Ovary (tissue), 7 donors: ENCODE measurements at regions not wholly inside any gene's neighbourhood (a gene's known extent, or its start where the extent isn't known, plus 50 kb on each side); places are given as distances from the start of the nearest gene placed in this dataset.

Experiments used
- DNase-seq, 5 donors: peaks; one replicate each; pipeline ENCODE4 v3.0.0-alpha.2; 2019 to 2020
- H3K27ac ChIP-seq, 2 donors: fragments of 200-600 bp; one replicate each; pipeline versions ENCODE4 v1.5.1 to v1.8.0; 2019 to 2022
- H3K27me3 ChIP-seq: fragments of 200-600 bp; one replicate; pipeline ENCODE4 v1.8.0; 2022
- H3K36me3 ChIP-seq: fragments of 200-600 bp; sonication (generic); one replicate; pipeline ENCODE4 v1.5.1; 2019
- H3K4me1 ChIP-seq: one replicate; pipeline ENCODE4 v1.8.1; 2013; ENCODE audit warnings: mild to moderate bottlenecking, moderate library complexity; ENCODE audit not compliant: insufficient read depth
- H3K4me3 ChIP-seq: fragments of 200-600 bp; sonication (generic); one replicate; pipeline ENCODE4 v1.5.1; 2017
- H3K9me3 ChIP-seq, 2 donors: fragments of 200-600 bp in 1 of 2; sonication (generic) in 1 of 2; one replicate each; pipeline versions ENCODE4 v1.5.1 to v1.8.1; 2013 to 2019; ENCODE audit warnings: mild to moderate bottlenecking in 1 of 2, moderate library complexity in 1 of 2
- EP300 ChIP-seq: sonication (generic); formaldehyde crosslinking; IDR thresholded peaks from one replicate; pipeline ENCODE4 v1.6.1; 2017; ENCODE audit warnings: antibody characterized with exemption
- POLR2A ChIP-seq: fragments of 450-650 bp; IDR thresholded peaks from one replicate; pipeline ENCODE4 v1.6.1; 2017; ENCODE audit warnings: antibody characterized with exemption, mild to moderate bottlenecking, moderate library complexity
- WGBS, 3 donors: extraction: QIAGEN DNeasy Blood & Tissue Kit in 1 of 3; methylation state at CpG; one replicate each; pipeline versions ENCODE4 v1.1.5 to v1.1.7; 2013 to 2017; 5-methylcytosine and 5-hydroxymethylcytosine counted together
- intact Hi-C, 4 donors: fragments of 100-400 bp; cut with DNase I; formaldehyde crosslinking; loops; one replicate each; pipeline versions ENCODE4 v1.11.0 to v1.15.1; 2022 to 2023
- TF ChIP-seq, protein P1 (sequence below), 3 donors: fragments of 450-650 bp in 2 of 3; fragments of 200-600 bp in 1 of 3; IDR thresholded peaks; one replicate each; pipeline versions ENCODE4 v1.5.1 to v1.8.0; 2016 to 2022; ENCODE audit warnings: antibody characterized with exemption in 3 of 3, mild to moderate bottlenecking in 1 of 3
- donor health status: DM: no; HTN: no; CAD: no; lungs with moderate emphysema.
- donor health status: DM: no; HTN: no; CAD: no.
- donor health status: Bipolar disorder and iron deficiency.
- donor health status: DM: no; HTN: no; CAD: no.
- donor health status: DM: yes; HTN: yes; CAD: no.

DNA sequence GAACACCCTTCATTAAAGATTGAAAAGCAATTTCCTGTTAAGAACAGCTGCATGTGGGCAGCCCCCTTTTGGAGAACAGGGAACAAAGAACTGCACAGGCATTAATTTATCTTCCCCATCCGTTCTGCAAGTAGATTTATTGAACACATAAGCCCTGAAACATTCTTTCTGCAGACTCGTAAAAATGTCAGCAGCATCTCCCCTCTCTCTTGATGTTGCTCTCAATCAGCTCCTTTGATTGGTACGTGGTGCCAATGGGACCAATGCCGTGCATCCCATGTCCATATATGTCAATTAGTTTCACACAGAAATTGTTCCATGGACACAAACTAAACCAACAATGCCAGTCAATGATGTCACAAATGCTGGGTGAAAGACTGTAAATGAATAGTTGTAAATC is 228.5 kb upstream of the RASGEF1B start:
- DNase-seq = no peak
- intact Hi-C loops = no loop called here
- TF ChIP-seq EP300 = no peak
- TF ChIP-seq, protein P1, sequence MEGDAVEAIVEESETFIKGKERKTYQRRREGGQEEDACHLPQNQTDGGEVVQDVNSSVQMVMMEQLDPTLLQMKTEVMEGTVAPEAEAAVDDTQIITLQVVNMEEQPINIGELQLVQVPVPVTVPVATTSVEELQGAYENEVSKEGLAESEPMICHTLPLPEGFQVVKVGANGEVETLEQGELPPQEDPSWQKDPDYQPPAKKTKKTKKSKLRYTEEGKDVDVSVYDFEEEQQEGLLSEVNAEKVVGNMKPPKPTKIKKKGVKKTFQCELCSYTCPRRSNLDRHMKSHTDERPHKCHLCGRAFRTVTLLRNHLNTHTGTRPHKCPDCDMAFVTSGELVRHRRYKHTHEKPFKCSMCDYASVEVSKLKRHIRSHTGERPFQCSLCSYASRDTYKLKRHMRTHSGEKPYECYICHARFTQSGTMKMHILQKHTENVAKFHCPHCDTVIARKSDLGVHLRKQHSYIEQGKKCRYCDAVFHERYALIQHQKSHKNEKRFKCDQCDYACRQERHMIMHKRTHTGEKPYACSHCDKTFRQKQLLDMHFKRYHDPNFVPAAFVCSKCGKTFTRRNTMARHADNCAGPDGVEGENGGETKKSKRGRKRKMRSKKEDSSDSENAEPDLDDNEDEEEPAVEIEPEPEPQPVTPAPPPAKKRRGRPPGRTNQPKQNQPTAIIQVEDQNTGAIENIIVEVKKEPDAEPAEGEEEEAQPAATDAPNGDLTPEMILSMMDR (IDR thresholded peaks at IDR 0.05) = no peak
- no peaks in the 10 kb centered on the region for H3K9me3 ChIP-seq
- no peak overlapping the region for H3K27ac ChIP-seq
- WGBS, 3 donors = 78 to 82% (median 79%) methylated on average over 4 of the region's 4 CpGs
- no peak overlapping the region for H3K4me3 ChIP-seq
- no peaks in the 10 kb centered on the region for H3K4me1 ChIP-seq
- no peaks in the 10 kb centered on the region for H3K36me3 ChIP-seq
- no peaks in the 10 kb centered on the region for H3K27me3 ChIP-seq

DNA sequence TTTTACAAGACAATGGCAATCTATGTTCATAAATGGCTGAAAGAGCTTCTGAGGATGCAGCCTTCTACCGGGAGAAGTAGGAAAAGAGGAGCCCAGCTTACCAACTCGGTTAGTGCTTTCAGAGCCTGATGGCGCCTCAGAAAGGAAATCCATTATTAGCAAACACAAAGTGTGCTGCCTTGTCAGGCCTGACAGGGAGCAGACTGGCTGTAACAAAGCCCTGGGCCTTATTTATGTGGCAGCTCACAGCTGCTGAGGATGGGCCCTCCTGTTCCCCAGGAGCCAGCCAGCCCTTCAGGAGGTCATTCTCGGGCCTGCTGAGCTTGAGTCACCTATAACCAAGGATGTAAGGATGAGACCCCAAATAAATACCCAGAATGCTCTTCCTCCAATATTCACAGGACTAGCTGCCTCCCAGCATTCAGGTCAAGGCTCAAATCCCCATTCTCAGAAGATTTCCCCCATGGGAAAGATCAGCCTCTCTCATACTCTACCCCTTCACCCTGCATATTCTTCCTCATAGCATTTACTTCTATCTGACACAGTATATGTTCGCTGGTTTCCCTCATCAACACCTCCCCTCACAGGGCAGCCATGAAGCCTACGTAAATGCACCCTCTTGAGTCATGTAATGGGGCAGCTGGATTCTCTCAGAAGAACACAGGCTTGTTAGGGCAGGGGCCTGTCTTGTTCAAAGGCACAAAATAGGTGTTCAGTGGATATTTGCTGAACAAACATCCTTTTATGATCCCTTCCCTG is 227.0 kb upstream of the RASGEF1B start:
- TF ChIP-seq, protein P1 (IDR thresholded peaks at IDR 0.05) = no peak
- TF ChIP-seq POLR2A = no peak
- TF ChIP-seq EP300 = no peak

DNA sequence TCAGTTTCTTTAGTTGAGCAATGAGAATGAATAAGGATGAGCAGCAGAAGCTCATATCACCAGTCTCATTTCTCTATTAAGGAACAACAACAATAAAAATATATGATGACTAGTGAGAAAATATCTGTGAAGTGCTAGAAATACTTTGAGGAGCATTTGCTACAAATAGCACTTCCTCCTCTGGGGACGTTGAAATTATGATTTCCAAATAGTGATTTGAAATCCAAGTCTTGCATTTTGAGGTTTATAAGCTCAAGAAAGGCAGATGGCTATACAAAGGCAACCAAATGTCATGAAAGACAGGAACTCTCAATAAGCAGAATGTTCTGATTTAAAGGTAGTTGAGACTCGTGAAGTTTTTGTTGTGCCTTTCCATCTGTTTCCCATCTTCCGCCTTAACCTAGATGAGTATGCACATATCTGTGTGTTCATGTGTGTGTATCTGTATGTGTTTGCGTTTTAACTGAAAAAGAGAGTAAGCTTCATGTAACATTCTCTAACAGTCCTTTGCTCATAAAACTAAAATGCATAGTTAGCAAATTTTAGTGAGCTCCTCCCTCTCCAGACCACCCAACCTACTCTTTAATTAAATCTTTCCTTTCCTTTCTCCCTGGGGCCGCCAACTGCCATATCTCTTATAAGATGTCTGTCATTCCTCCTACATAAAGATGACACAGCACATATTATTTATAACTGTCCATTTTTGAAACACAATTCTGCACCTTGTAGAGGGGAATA is 222.6 kb upstream of the RASGEF1B start:
- Histone ChIP-seq H3K4me3 (no peak overlapping the region), H3K27me3 (no peaks in the 10 kb centered on the region), H3K36me3 (no peaks in the 10 kb centered on the region), H3K27ac (no peak overlapping the region), H3K4me1 (no peaks in the 10 kb centered on the region), H3K9me3 (no peaks in the 10 kb centered on the region)
- TF ChIP-seq EP300 (no peak), POLR2A (no peak)
- no peak for DNase-seq
- intact Hi-C loops = no loop called here
- WGBS, 3 donors = 56 to 67% (median 64%) methylated on average over 5 of the region's 5 CpGs

More for the DNA sequence above, 227.0 kb upstream of the RASGEF1B start:
- H3K36me3 ChIP-seq = no peaks in the 10 kb centered on the region
- intact Hi-C loops = no loop called here
- no peak overlapping the region for H3K4me3 ChIP-seq
- no peaks in the 10 kb centered on the region for H3K4me1 ChIP-seq
- no peaks in the 10 kb centered on the region for H3K27me3 ChIP-seq
- no peak for DNase-seq
- no peaks in the 10 kb centered on the region for H3K9me3 ChIP-seq
- no peak overlapping the region for H3K27ac ChIP-seq
- WGBS, 3 donors = 76 to 91% (median 86%) methylated on average over 6 of the region's 6 CpGs

DNA sequence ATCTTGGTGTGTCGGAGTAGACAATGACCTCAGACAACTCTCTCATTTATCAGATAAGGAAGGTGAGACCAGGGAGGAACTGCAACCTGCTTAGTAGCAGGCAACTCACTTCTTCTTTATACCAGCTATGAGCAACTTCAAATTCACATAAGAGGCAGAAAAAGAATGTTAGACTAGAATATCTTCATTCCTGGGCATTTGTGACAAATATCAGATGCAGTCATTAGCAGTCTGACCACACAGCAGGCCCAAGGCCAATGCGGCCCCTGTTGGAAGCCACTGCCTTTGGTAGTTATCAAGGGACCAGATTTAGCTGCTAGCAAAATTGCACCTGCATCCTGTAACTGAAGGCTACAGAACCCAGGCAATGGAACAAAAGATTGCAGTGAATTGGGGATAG is 219.2 kb upstream of the RASGEF1B start:
- Histone ChIP-seq H3K9me3 (no peaks in the 10 kb centered on the region), H3K27ac (no peak overlapping the region), H3K4me3 (no peak overlapping the region), H3K4me1 (no peaks in the 10 kb centered on the region), H3K36me3 (no peaks in the 10 kb centered on the region), H3K27me3 (no peaks in the 10 kb centered on the region)
- no peak for DNase-seq
- intact Hi-C loops = no loop called here
- WGBS, 3 donors = 80 to 86% (median 82%) methylated on average over 2 of the region's 2 CpGs
- TF ChIP-seq POLR2A (no peak), EP300 (no peak)
- TF ChIP-seq, protein P1 (IDR thresholded peaks at IDR 0.05) = no peak

DNA sequence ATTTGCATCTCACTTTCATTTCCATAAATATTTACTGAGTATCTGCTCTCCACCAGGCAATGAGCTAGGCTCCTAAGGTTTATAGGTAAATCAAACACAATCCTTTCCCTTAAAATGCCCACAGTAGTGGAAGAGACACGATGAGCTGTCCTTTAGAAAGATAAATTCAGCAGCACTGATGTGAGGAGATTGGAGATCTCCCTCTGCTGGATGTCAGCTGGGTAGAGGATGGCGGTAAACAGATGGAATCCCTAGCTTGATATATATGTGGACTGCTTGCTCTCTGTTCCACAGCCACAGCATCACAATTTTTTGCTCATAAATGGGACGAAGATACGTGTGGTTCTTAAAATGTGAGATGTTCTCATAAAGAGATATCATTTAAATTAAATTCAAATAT is 216.4 kb upstream of the RASGEF1B start:
- Histone ChIP-seq H3K4me3 (no peak overlapping the region), H3K4me1 (no peaks in the 10 kb centered on the region), H3K27me3 (no peaks in the 10 kb centered on the region), H3K27ac (no peak overlapping the region), H3K9me3 (no peaks in the 10 kb centered on the region), H3K36me3 (no peaks in the 10 kb centered on the region)
- intact Hi-C loops = no loop called here
- 64 to 79% (median 76%) methylated on average over 4 of the region's 4 CpGs for WGBS, 3 donors
- no peak for DNase-seq
- TF ChIP-seq POLR2A = no peak
- TF ChIP-seq, protein P1 (IDR thresholded peaks at IDR 0.05) = no peak
- TF ChIP-seq EP300 = no peak
